H9 (cell line): ENCODE measurements at regions not wholly inside any gene's neighbourhood (a gene's known extent, or its start where the extent isn't known, plus 50 kb on each side); places are given as distances from the start of the nearest gene placed in this dataset.

Experiments used
- DNase-seq: peaks from one replicate; pipeline ENCODE4 v3.0.0-alpha.2; 2017
- H2AFZ ChIP-seq: one replicate; pipeline ENCODE4 v1.6.1; 2013; ENCODE audit warnings: mild to moderate bottlenecking, low read length, control low read depth, moderate library complexity
- H2AK5ac ChIP-seq: 2 replicates; pipeline ENCODE4 v1.6.1; 2013; ENCODE audit warnings: low read length, control low read depth, mixed read lengths; ENCODE audit not compliant: insufficient read length
- H2BK120ac ChIP-seq: one replicate; pipeline ENCODE4 v1.6.1; 2013; ENCODE audit warnings: low read depth, mild to moderate bottlenecking, low read length, control low read depth, inconsistent platforms; ENCODE audit not compliant: poor library complexity, severe bottlenecking
- H2BK12ac ChIP-seq: 2 replicates; pipeline ENCODE4 v1.6.1; 2013; ENCODE audit warnings: low read length, control low read depth, mixed read lengths, low read depth; ENCODE audit not compliant: insufficient read length
- H2BK15ac ChIP-seq: 2 replicates; pipeline ENCODE4 v1.6.1; 2013; ENCODE audit warnings: low read depth, low read length, control low read depth
- H2BK20ac ChIP-seq: one replicate; pipeline ENCODE4 v1.6.1; 2013; ENCODE audit warnings: low read depth, mild to moderate bottlenecking, low read length, control low read depth, inconsistent platforms; ENCODE audit not compliant: poor library complexity, severe bottlenecking
- H2BK5ac ChIP-seq: 2 replicates; pipeline ENCODE4 v1.6.1; 2013; ENCODE audit warnings: low read length, control low read depth, mixed read lengths; ENCODE audit not compliant: insufficient read length
- H3K14ac ChIP-seq: 2 replicates; pipeline ENCODE4 v1.6.1; 2013; ENCODE audit warnings: low read length, control low read depth; ENCODE audit not compliant: insufficient read depth
- H3K18ac ChIP-seq: 2 replicates; pipeline ENCODE4 v1.6.1; 2013; ENCODE audit warnings: low read depth, mild to moderate bottlenecking, mixed read lengths, low read length, control low read depth; ENCODE audit not compliant: insufficient read length
- H3K23ac ChIP-seq: 2 replicates; pipeline ENCODE4 v1.6.1; 2013; ENCODE audit warnings: low read length, control low read depth, mixed read lengths, low read depth; ENCODE audit not compliant: insufficient read length
- H3K23me2 ChIP-seq: 2 replicates; pipeline ENCODE4 v1.6.1; 2013; ENCODE audit warnings: low read depth, mild to moderate bottlenecking, mixed read lengths, low read length, control low read depth; ENCODE audit not compliant: insufficient read length, poor library complexity, severe bottlenecking
- H3K27ac ChIP-seq: 2 replicates; pipeline ENCODE4 v1.5.1; 2013; ENCODE audit warnings: low read length, control low read depth, mixed read lengths, low read depth; ENCODE audit not compliant: insufficient read length
- H3K27me3 ChIP-seq: 2 replicates; pipeline ENCODE4 v1.6.1; 2013; ENCODE audit warnings: low read length, control low read depth, inconsistent platforms; ENCODE audit not compliant: insufficient read depth
- H3K4ac ChIP-seq: 2 replicates; pipeline ENCODE4 v1.6.1; 2013; ENCODE audit warnings: low read depth, mild to moderate bottlenecking, control low read depth, inconsistent platforms, low read length, moderate library complexity
- H3K4me1 ChIP-seq: 2 replicates; pipeline ENCODE4 v1.6.1; 2013; ENCODE audit warnings: low read length, control low read depth, inconsistent platforms; ENCODE audit not compliant: insufficient read depth
- H3K4me2 ChIP-seq: 2 replicates; pipeline ENCODE4 v1.6.1; 2013; ENCODE audit warnings: low read length, control low read depth, mixed read lengths; ENCODE audit not compliant: insufficient read length, insufficient read depth
- H3K56ac ChIP-seq: 2 replicates; pipeline ENCODE4 v1.6.1; 2013; ENCODE audit warnings: low read depth, mild to moderate bottlenecking, mixed read lengths, low read length, control low read depth; ENCODE audit not compliant: insufficient read length
- H3K79me1 ChIP-seq: 2 replicates; pipeline ENCODE4 v1.6.1; 2013; ENCODE audit warnings: low read depth, mild to moderate bottlenecking, moderate library complexity, low read length, control low read depth, inconsistent platforms; ENCODE audit not compliant: insufficient read depth, poor library complexity, severe bottlenecking
- H3K79me2 ChIP-seq: 2 replicates; pipeline ENCODE4 v1.6.1; 2013; ENCODE audit warnings: low read length, control low read depth, inconsistent platforms; ENCODE audit not compliant: insufficient read depth
- H3K9ac ChIP-seq: 2 replicates; pipeline ENCODE4 v1.6.1; 2013; ENCODE audit warnings: low read length, control low read depth, mixed read lengths; ENCODE audit not compliant: insufficient read length; ENCODE audit errors: extremely low read depth
- H3K9me3 ChIP-seq: one replicate; pipeline ENCODE4 v1.6.1; 2013; ENCODE audit warnings: low read depth, low read length, inconsistent platforms; ENCODE audit not compliant: control insufficient read depth
- H3T11ph ChIP-seq: one replicate; pipeline ENCODE4 v1.6.1; 2013; ENCODE audit warnings: mild to moderate bottlenecking, low read length, control low read depth, inconsistent platforms
- H4K20me1 ChIP-seq: one replicate; pipeline ENCODE4 v1.6.1; 2013; ENCODE audit not compliant: control insufficient read depth, insufficient read length, insufficient read depth
- H4K5ac ChIP-seq: 2 replicates; pipeline ENCODE4 v1.6.1; 2013; ENCODE audit warnings: low read depth, mild to moderate bottlenecking, mixed read lengths, low read length, control low read depth; ENCODE audit not compliant: insufficient read length
- H4K8ac ChIP-seq: replicated peaks from 2 replicates; pipeline ENCODE4 v1.6.1; 2013; ENCODE audit warnings: low read length, control low read depth, mixed read lengths, low read depth; ENCODE audit not compliant: insufficient read length
- H4K91ac ChIP-seq: 2 replicates; pipeline ENCODE4 v1.6.1; 2013; ENCODE audit warnings: low read depth, mild to moderate bottlenecking, moderate library complexity, mixed read lengths, low read length, control low read depth; ENCODE audit not compliant: insufficient read length
- H3K27ac Mint-ChIP-seq, 3 experiments: 2 replicates in 2 of 3; 3 replicates in 1 of 3; pipeline ENCODE4 v1.8.0; 2020 to 2021; ENCODE audit warnings: mixed read lengths in 3 of 3, mild to moderate bottlenecking in 1 of 3, moderate library complexity in 1 of 3
- H3K27me3 Mint-ChIP-seq: 2 replicates; pipeline ENCODE4 v1.8.0; 2021; ENCODE audit warnings: low read depth, mild to moderate bottlenecking, moderate library complexity, mixed read lengths
- H3K36me3 Mint-ChIP-seq, 3 experiments: 2 replicates in 2 of 3; 3 replicates in 1 of 3; pipeline ENCODE4 v1.8.0; 2020 to 2021; ENCODE audit warnings: low read depth in 3 of 3, mixed read lengths in 3 of 3; ENCODE audit not compliant: insufficient read depth in 1 of 3
- H3K4me1 Mint-ChIP-seq, 2 experiments: 2 replicates each; pipeline ENCODE4 v1.8.0; 2020; ENCODE audit warnings: mixed read lengths in 2 of 2
- H3K4me3 Mint-ChIP-seq, 2 experiments: 2 replicates in 1 of 2; 3 replicates in 1 of 2; pipeline ENCODE4 v1.8.0; 2020 to 2021; ENCODE audit warnings: mild to moderate bottlenecking in 2 of 2, mixed read lengths in 2 of 2, moderate library complexity in 1 of 2
- H3K9me3 Mint-ChIP-seq, 2 experiments: 2 replicates in 1 of 2; 3 replicates in 1 of 2; pipeline ENCODE4 v1.8.0; 2020; ENCODE audit warnings: mild to moderate bottlenecking in 2 of 2, mixed read lengths in 2 of 2, moderate library complexity in 1 of 2
- CTCF ChIP-seq: fragments of 200-600 bp; sonication (generic); conservative IDR thresholded peaks from 3 replicates; pipeline ENCODE4 v1.8.0; 2021; ENCODE audit warnings: antibody characterized with exemption, mild to moderate bottlenecking
- WGBS: extraction: QIAGEN DNeasy Blood & Tissue Kit; methylation state at CpG from one replicate; pipeline ENCODE4 v1.1.7; 2013; ENCODE audit warnings: missing lambda C conversion rate, low lambda C conversion rate, mixed read lengths; ENCODE audit not compliant: insufficient read length; ENCODE audit errors: extremely low coverage; 5-methylcytosine and 5-hydroxymethylcytosine counted together

GRCh38 chr10:77689339-77689738 is 51.7 kb upstream of the KCNMA1 start:
- Mint-ChIP-seq H3K27ac (no peak overlapping the region), H3K4me1 (peaks cover 24 to 33% of the 10 kb centered on the region in 2 experiments), H3K9me3 (no peaks in the 10 kb centered on the region), H3K36me3 (no peaks in the 10 kb centered on the region), H3K27me3 (peaks cover 7% of the 10 kb centered on the region; the same call in 1 of the 2 replicates), H3K4me3 (no peak overlapping the region)
- no CpG with 5 or more reads among the region's 5 CpGs for WGBS
- Histone ChIP-seq H3K23me2 (no peaks in the 10 kb centered on the region), H2AFZ (no peak overlapping the region), H4K20me1 (no peaks in the 10 kb centered on the region), H2BK120ac (no peak overlapping the region), H3K9me3 (no peaks in the 10 kb centered on the region), H4K5ac (no peak overlapping the region), H3K4me2 (no peak overlapping the region), H2BK5ac (no peak overlapping the region), H3K18ac (no peak overlapping the region), H3K4me1 (no peaks in the 10 kb centered on the region; the same call in 1 of the 2 replicates), H4K8ac (no peak overlapping the region), H4K91ac (no peak overlapping the region), H3K27me3 (no peaks in the 10 kb centered on the region), H3K14ac (no peak overlapping the region), H3K27ac (no peak overlapping the region), H2BK15ac (no peak overlapping the region), H3K23ac (no peak overlapping the region), H3K56ac (no peak overlapping the region), H3K9ac (no peak overlapping the region), H3K79me1 (no peaks in the 10 kb centered on the region), H2BK12ac (no peak overlapping the region), H3K4ac (no peak overlapping the region), H3T11ph (no peak overlapping the region), H2AK5ac (no peak overlapping the region), H2BK20ac (no peak overlapping the region), H3K79me2 (no peaks in the 10 kb centered on the region)
- TF ChIP-seq CTCF = no peak
- no peak for DNase-seq
